H1 (cell line): ENCODE measurements at regions not wholly inside any gene's neighbourhood (a gene's known extent, or its start where the extent isn't known, plus 50 kb on each side); places are given as distances from the start of the nearest gene placed in this dataset.

Experiments
- CTCF ChIA-PET: fragments of 300-600 bp; sonication (Branson Sonifier 250); formaldehyde crosslinking; loops from one replicate; lab custom pipeline; 2021; ENCODE audit not compliant: partially characterized antibody; lab: Charles Lee
- POLR2A ChIA-PET: fragments of 300-600 bp; sonication (Branson Sonifier 250); formaldehyde crosslinking; loops from one replicate; lab custom pipeline; 2021; ENCODE audit warnings: inconsistent platforms; ENCODE audit not compliant: partially characterized antibody; lab: Charles Lee
- DNase-seq, 2 experiments: peaks; one replicate each; pipeline versions ENCODE4 v3.0.0 to v3.0.0-alpha.2; 2010 to 2022; ENCODE audit warnings: low spot score in 2 of 2, low read depth in 1 of 2, mixed read lengths in 1 of 2
- FAIRE-seq: peaks from 2 replicates; lab custom pipeline; 2011; peaks lifted over from hg19 to GRCh38; lab: Jason Lieb, UNC
- H2AFZ ChIP-seq: 2 replicates; pipeline ENCODE4 v1.8.1; 2012; ENCODE audit warnings: low read length, inconsistent platforms
- H2AK5ac ChIP-seq: 2 replicates; pipeline ENCODE4 v1.6.1; 2013; ENCODE audit warnings: low read depth, low read length
- H2BK120ac ChIP-seq: replicated peaks from 2 replicates; pipeline ENCODE3; 2013; ENCODE audit warnings: low read depth, low read length, inconsistent platforms
- H2BK12ac ChIP-seq: 2 replicates; pipeline ENCODE4 v1.6.1; 2013; ENCODE audit warnings: low read depth, low read length
- H2BK15ac ChIP-seq: 2 replicates; pipeline ENCODE4 v1.6.1; 2013; ENCODE audit warnings: low read length
- H2BK20ac ChIP-seq: 2 replicates; pipeline ENCODE4 v1.6.1; 2013; ENCODE audit warnings: low read length
- H2BK5ac ChIP-seq: 2 replicates; pipeline ENCODE4 v1.6.1; 2013; ENCODE audit warnings: low read depth, low read length
- H3K14ac ChIP-seq: 2 replicates; pipeline ENCODE4 v1.6.1; 2013; ENCODE audit warnings: inconsistent platforms; ENCODE audit not compliant: insufficient read length
- H3K18ac ChIP-seq: 2 replicates; pipeline ENCODE4 v1.6.1; 2013; ENCODE audit warnings: low read length; ENCODE audit errors: extremely low read depth
- H3K23ac ChIP-seq: 2 replicates; pipeline ENCODE4 v1.6.1; 2013; ENCODE audit warnings: inconsistent platforms; ENCODE audit not compliant: insufficient read length
- H3K23me2 ChIP-seq: 2 replicates; pipeline ENCODE4 v1.6.1; 2013; ENCODE audit warnings: low read depth, low read length
- H3K27ac ChIP-seq: 2 replicates; pipeline ENCODE4 v1.6.1; 2011; ENCODE audit warnings: low read depth, low read length, inconsistent platforms
- H3K27me3 ChIP-seq, 4 experiments: replicated peaks in 1 of 4; 1 replicate in 1 of 4; 2 replicates in 3 of 4; pipeline versions ENCODE4 v1.6.1 to v1.8.1; 2011 to 2013; ENCODE audit warnings: low read length in 3 of 4, mild to moderate bottlenecking in 3 of 4, inconsistent platforms in 2 of 4, mixed read lengths in 2 of 4, moderate library complexity in 1 of 4; ENCODE audit not compliant: control insufficient read depth in 3 of 4, insufficient read depth in 3 of 4; ENCODE audit errors: extremely low read depth in 1 of 4
- H3K36me3 ChIP-seq, 4 experiments: 2 replicates each; pipeline versions ENCODE4 v1.6.1 to v1.8.1; 2011 to 2013; ENCODE audit warnings: mild to moderate bottlenecking in 4 of 4, low read length in 3 of 4, moderate library complexity in 2 of 4, control low read depth in 1 of 4, inconsistent platforms in 1 of 4; ENCODE audit not compliant: insufficient read depth in 4 of 4, control insufficient read depth in 2 of 4
- H3K4ac ChIP-seq: replicated peaks from 2 replicates; pipeline ENCODE3; 2013; ENCODE audit warnings: low read length, low read depth, mixed read lengths, inconsistent platforms; ENCODE audit not compliant: insufficient read length
- H3K4me1 ChIP-seq, 4 experiments: replicated peaks in 1 of 4; 1 replicate in 1 of 4; 2 replicates in 3 of 4; pipeline versions ENCODE4 v1.6.1 to v1.8.1; 2011 to 2013; ENCODE audit warnings: low read length in 3 of 4, inconsistent platforms in 2 of 4, mixed read lengths in 1 of 4; ENCODE audit not compliant: insufficient read depth in 4 of 4, control insufficient read depth in 3 of 4
- H3K4me2 ChIP-seq, 2 experiments: 2 replicates each; pipeline versions ENCODE4 v1.6.1 to v1.8.1; 2011 to 2013; ENCODE audit warnings: low read depth in 2 of 2, low read length in 2 of 2, control low read depth in 1 of 2, inconsistent platforms in 1 of 2, mild to moderate bottlenecking in 1 of 2; ENCODE audit not compliant: insufficient read depth in 1 of 2
- H3K4me3 ChIP-seq, 4 experiments: fragments of 200-600, 300-600 bp in 1 of 4; sonication (generic), shearing (Covaris generic), sonication (Bioruptor Twin) in 1 of 4; 2 replicates each; pipeline versions ENCODE4 v1.5.1 to v1.8.1; 2011 to 2016; ENCODE audit warnings: low read length in 4 of 4, low read depth in 3 of 4, control low read depth in 2 of 4, inconsistent platforms in 2 of 4, mild to moderate bottlenecking in 2 of 4, mixed read lengths in 1 of 4, moderate library complexity in 1 of 4; ENCODE audit not compliant: insufficient read depth in 2 of 4; ENCODE audit errors: extremely low read depth in 1 of 4
- H3K56ac ChIP-seq: replicated peaks from 2 replicates; pipeline ENCODE3; 2013; ENCODE audit warnings: low read depth, mild to moderate bottlenecking, mixed read lengths, low read length, inconsistent platforms; ENCODE audit not compliant: insufficient read length
- H3K79me1 ChIP-seq: 2 replicates; pipeline ENCODE4 v1.6.1; 2013; ENCODE audit warnings: low read depth, low read length, control low read depth
- H3K79me2 ChIP-seq, 2 experiments: 2 replicates each; pipeline versions ENCODE4 v1.6.1 to v1.8.1; 2012 to 2013; ENCODE audit warnings: low read length in 2 of 2, mild to moderate bottlenecking in 2 of 2, inconsistent platforms in 1 of 2; ENCODE audit not compliant: insufficient read depth in 2 of 2, control insufficient read depth in 1 of 2
- H3K9ac ChIP-seq, 4 experiments: replicated peaks in 1 of 4; 1 replicate in 1 of 4; 2 replicates in 3 of 4; pipeline versions ENCODE4 v1.6.1 to v1.8.1; 2011 to 2013; ENCODE audit warnings: low read depth in 3 of 4, low read length in 3 of 4, control low read depth in 2 of 4, mild to moderate bottlenecking in 2 of 4, moderate library complexity in 2 of 4, inconsistent platforms in 1 of 4; ENCODE audit errors: extremely low read depth in 1 of 4
- H3K9me3 ChIP-seq, 2 experiments: 2 replicates each; pipeline versions ENCODE4 v1.6.1 to v1.8.1; 2012 to 2013; ENCODE audit warnings: mild to moderate bottlenecking in 2 of 2, moderate library complexity in 2 of 2, control low read depth in 1 of 2, inconsistent platforms in 1 of 2, low read depth in 1 of 2, low read length in 1 of 2, mixed read lengths in 1 of 2; ENCODE audit not compliant: insufficient read depth in 2 of 2
- H4K20me1 ChIP-seq, 2 experiments: replicated peaks in 1 of 2; 2 replicates each; pipeline versions ENCODE3 to v1.8.1; 2011 to 2013; ENCODE audit warnings: inconsistent platforms in 2 of 2, low read length in 2 of 2, mild to moderate bottlenecking in 1 of 2; ENCODE audit not compliant: insufficient read depth in 2 of 2, control insufficient read depth in 1 of 2
- H4K5ac ChIP-seq: 2 replicates; pipeline ENCODE4 v1.6.1; 2013; ENCODE audit warnings: low read length, low read depth, mixed read lengths, inconsistent platforms; ENCODE audit not compliant: insufficient read length
- H4K8ac ChIP-seq: 2 replicates; pipeline ENCODE4 v1.8.0; 2013; ENCODE audit warnings: mild to moderate bottlenecking, moderate library complexity, low read length, inconsistent platforms; ENCODE audit not compliant: insufficient read depth; ENCODE audit errors: extremely low read depth
- H4K91ac ChIP-seq: replicated peaks from 2 replicates; pipeline ENCODE3; 2013; ENCODE audit warnings: low read length, mixed read lengths, inconsistent platforms; ENCODE audit not compliant: insufficient read length
- SP1 ChIP-seq: IDR thresholded peaks from 2 replicates; pipeline ENCODE4 v1.6.1; 2011; ENCODE audit warnings: low read depth, low read length
- WGBS, 2 experiments: shearing (Covaris generic) in 1 of 2; methylation state at CpG; one replicate each; pipeline versions ENCODE4 v1.1.6 to v1.1.7; 2013 to 2015; ENCODE audit warnings: low lambda C conversion rate in 2 of 2, mixed read lengths in 2 of 2, inconsistent platforms in 1 of 2, low coverage in 1 of 2, missing lambda C conversion rate in 1 of 2; ENCODE audit not compliant: insufficient replicate concordance in 2 of 2, insufficient coverage in 1 of 2, insufficient read length in 1 of 2; ENCODE audit errors: extremely low coverage in 1 of 2, missing lambda C conversion rate in 1 of 2; 5-methylcytosine and 5-hydroxymethylcytosine counted together

GRCh38 chr6:113144117-113144516 lies 713.0 kb upstream of the MARCKS start:
- H2AFZ ChIP-seq = no peak overlapping the region
- no peak overlapping the region for H3K9ac ChIP-seq
- no peak overlapping the region for H4K5ac ChIP-seq
- H2BK12ac ChIP-seq = no peak overlapping the region
- H4K8ac ChIP-seq = no peak overlapping the region
- no peak overlapping the region for H3K4me2 ChIP-seq
- no peak overlapping the region for H3K4me3 ChIP-seq
- 87% methylated on average over 3 of the region's 3 CpGs; no CpG with 5 or more reads in 1 of the 2 experiments for WGBS, 2 experiments
- no peaks in the 10 kb centered on the region for H3K23me2 ChIP-seq
- no peaks in the 10 kb centered on the region for H3K4me1 ChIP-seq
- ChIA-PET POLR2A (no interaction called here), CTCF (no interaction called here)
- no peak overlapping the region for H3K4ac ChIP-seq
- H2BK15ac ChIP-seq = no peak overlapping the region
- H3K9me3 ChIP-seq = no peaks in the 10 kb centered on the region
- no peak overlapping the region for H3K27ac ChIP-seq
- H3K18ac ChIP-seq = no peak overlapping the region
- no peak overlapping the region for H2BK20ac ChIP-seq
- H2AK5ac ChIP-seq = no peak overlapping the region
- no peak overlapping the region for H3K14ac ChIP-seq
- FAIRE-seq (no peak), DNase-seq (no peak)
- no peak overlapping the region for H2BK5ac ChIP-seq
- H3K56ac ChIP-seq = no peak overlapping the region
- H3K27me3 ChIP-seq = no peaks in the 10 kb centered on the region
- H3K36me3 ChIP-seq = no peaks in the 10 kb centered on the region
- no peak overlapping the region for H3K23ac ChIP-seq
- TF ChIP-seq SP1 = no peak
- H3K79me1 ChIP-seq = no peaks in the 10 kb centered on the region
- no peaks in the 10 kb centered on the region for H3K79me2 ChIP-seq
- H4K20me1 ChIP-seq = no peaks in the 10 kb centered on the region
- no peak overlapping the region for H4K91ac ChIP-seq
- H2BK120ac ChIP-seq = no peak overlapping the region
